ENCODE measurements at regions not wholly inside any gene's neighbourhood (a gene's known extent, or its start where the extent isn't known, plus 50 kb on each side); places are given as distances from the start of the nearest gene placed in this dataset.

GRCh38 chr4:100284129-100284880, 94.0 kb upstream of the DDIT4L start:
- no peak for TF ChIP-seq CTCF (IDR thresholded peaks at IDR 0.05; ENCODE audit: borderline replicate concordance, extremely low read depth, low read length, poor library complexity, severe bottlenecking)
- TF ChIP-seq EZH2 (IDR thresholded peaks at IDR 0.05; ENCODE audit: borderline replicate concordance, low read depth, low read length, severe bottlenecking) = no peak
